H1 (cell line): ENCODE measurements at regions not wholly inside any gene's neighbourhood (a gene's known extent, or its start where the extent isn't known, plus 50 kb on each side); places are given as distances from the start of the nearest gene placed in this dataset.

Experiments
- CTCF ChIA-PET: fragments of 300-600 bp; sonication (Branson Sonifier 250); formaldehyde crosslinking; loops from one replicate; lab custom pipeline; 2021; ENCODE audit not compliant: partially characterized antibody; lab: Charles Lee
- POLR2A ChIA-PET: fragments of 300-600 bp; sonication (Branson Sonifier 250); formaldehyde crosslinking; loops from one replicate; lab custom pipeline; 2021; ENCODE audit warnings: inconsistent platforms; ENCODE audit not compliant: partially characterized antibody; lab: Charles Lee
- DNase-seq, 2 experiments: peaks; one replicate each; pipeline versions ENCODE4 v3.0.0 to v3.0.0-alpha.2; 2010 to 2022; ENCODE audit warnings: low spot score in 2 of 2, low read depth in 1 of 2, mixed read lengths in 1 of 2
- FAIRE-seq: peaks from 2 replicates; lab custom pipeline; 2011; peaks lifted over from hg19 to GRCh38; lab: Jason Lieb, UNC
- H2AFZ ChIP-seq: 2 replicates; pipeline ENCODE4 v1.8.1; 2012; ENCODE audit warnings: low read length, inconsistent platforms
- H2AK5ac ChIP-seq: 2 replicates; pipeline ENCODE4 v1.6.1; 2013; ENCODE audit warnings: low read depth, low read length
- H2BK120ac ChIP-seq: replicated peaks from 2 replicates; pipeline ENCODE3; 2013; ENCODE audit warnings: low read depth, low read length, inconsistent platforms
- H2BK12ac ChIP-seq: 2 replicates; pipeline ENCODE4 v1.6.1; 2013; ENCODE audit warnings: low read depth, low read length
- H2BK15ac ChIP-seq: 2 replicates; pipeline ENCODE4 v1.6.1; 2013; ENCODE audit warnings: low read length
- H2BK20ac ChIP-seq: 2 replicates; pipeline ENCODE4 v1.6.1; 2013; ENCODE audit warnings: low read length
- H2BK5ac ChIP-seq: 2 replicates; pipeline ENCODE4 v1.6.1; 2013; ENCODE audit warnings: low read depth, low read length
- H3K14ac ChIP-seq: 2 replicates; pipeline ENCODE4 v1.6.1; 2013; ENCODE audit warnings: inconsistent platforms; ENCODE audit not compliant: insufficient read length
- H3K18ac ChIP-seq: 2 replicates; pipeline ENCODE4 v1.6.1; 2013; ENCODE audit warnings: low read length; ENCODE audit errors: extremely low read depth
- H3K23ac ChIP-seq: 2 replicates; pipeline ENCODE4 v1.6.1; 2013; ENCODE audit warnings: inconsistent platforms; ENCODE audit not compliant: insufficient read length
- H3K23me2 ChIP-seq: 2 replicates; pipeline ENCODE4 v1.6.1; 2013; ENCODE audit warnings: low read depth, low read length
- H3K27ac ChIP-seq: 2 replicates; pipeline ENCODE4 v1.6.1; 2011; ENCODE audit warnings: low read depth, low read length, inconsistent platforms
- H3K27me3 ChIP-seq, 4 experiments: replicated peaks in 1 of 4; 1 replicate in 1 of 4; 2 replicates in 3 of 4; pipeline versions ENCODE4 v1.6.1 to v1.8.1; 2011 to 2013; ENCODE audit warnings: low read length in 3 of 4, mild to moderate bottlenecking in 3 of 4, inconsistent platforms in 2 of 4, mixed read lengths in 2 of 4, moderate library complexity in 1 of 4; ENCODE audit not compliant: control insufficient read depth in 3 of 4, insufficient read depth in 3 of 4; ENCODE audit errors: extremely low read depth in 1 of 4
- H3K36me3 ChIP-seq, 4 experiments: 2 replicates each; pipeline versions ENCODE4 v1.6.1 to v1.8.1; 2011 to 2013; ENCODE audit warnings: mild to moderate bottlenecking in 4 of 4, low read length in 3 of 4, moderate library complexity in 2 of 4, control low read depth in 1 of 4, inconsistent platforms in 1 of 4; ENCODE audit not compliant: insufficient read depth in 4 of 4, control insufficient read depth in 2 of 4
- H3K4ac ChIP-seq: replicated peaks from 2 replicates; pipeline ENCODE3; 2013; ENCODE audit warnings: low read length, low read depth, mixed read lengths, inconsistent platforms; ENCODE audit not compliant: insufficient read length
- H3K4me1 ChIP-seq, 4 experiments: replicated peaks in 1 of 4; 1 replicate in 1 of 4; 2 replicates in 3 of 4; pipeline versions ENCODE4 v1.6.1 to v1.8.1; 2011 to 2013; ENCODE audit warnings: low read length in 3 of 4, inconsistent platforms in 2 of 4, mixed read lengths in 1 of 4; ENCODE audit not compliant: insufficient read depth in 4 of 4, control insufficient read depth in 3 of 4
- H3K4me2 ChIP-seq, 2 experiments: 2 replicates each; pipeline versions ENCODE4 v1.6.1 to v1.8.1; 2011 to 2013; ENCODE audit warnings: low read depth in 2 of 2, low read length in 2 of 2, control low read depth in 1 of 2, inconsistent platforms in 1 of 2, mild to moderate bottlenecking in 1 of 2; ENCODE audit not compliant: insufficient read depth in 1 of 2
- H3K4me3 ChIP-seq, 4 experiments: fragments of 200-600, 300-600 bp in 1 of 4; sonication (generic), shearing (Covaris generic), sonication (Bioruptor Twin) in 1 of 4; 2 replicates each; pipeline versions ENCODE4 v1.5.1 to v1.8.1; 2011 to 2016; ENCODE audit warnings: low read length in 4 of 4, low read depth in 3 of 4, control low read depth in 2 of 4, inconsistent platforms in 2 of 4, mild to moderate bottlenecking in 2 of 4, mixed read lengths in 1 of 4, moderate library complexity in 1 of 4; ENCODE audit not compliant: insufficient read depth in 2 of 4; ENCODE audit errors: extremely low read depth in 1 of 4
- H3K56ac ChIP-seq: replicated peaks from 2 replicates; pipeline ENCODE3; 2013; ENCODE audit warnings: low read depth, mild to moderate bottlenecking, mixed read lengths, low read length, inconsistent platforms; ENCODE audit not compliant: insufficient read length
- H3K79me1 ChIP-seq: 2 replicates; pipeline ENCODE4 v1.6.1; 2013; ENCODE audit warnings: low read depth, low read length, control low read depth
- H3K79me2 ChIP-seq, 2 experiments: 2 replicates each; pipeline versions ENCODE4 v1.6.1 to v1.8.1; 2012 to 2013; ENCODE audit warnings: low read length in 2 of 2, mild to moderate bottlenecking in 2 of 2, inconsistent platforms in 1 of 2; ENCODE audit not compliant: insufficient read depth in 2 of 2, control insufficient read depth in 1 of 2
- H3K9ac ChIP-seq, 4 experiments: replicated peaks in 1 of 4; 1 replicate in 1 of 4; 2 replicates in 3 of 4; pipeline versions ENCODE4 v1.6.1 to v1.8.1; 2011 to 2013; ENCODE audit warnings: low read depth in 3 of 4, low read length in 3 of 4, control low read depth in 2 of 4, mild to moderate bottlenecking in 2 of 4, moderate library complexity in 2 of 4, inconsistent platforms in 1 of 4; ENCODE audit errors: extremely low read depth in 1 of 4
- H3K9me3 ChIP-seq, 2 experiments: 2 replicates each; pipeline versions ENCODE4 v1.6.1 to v1.8.1; 2012 to 2013; ENCODE audit warnings: mild to moderate bottlenecking in 2 of 2, moderate library complexity in 2 of 2, control low read depth in 1 of 2, inconsistent platforms in 1 of 2, low read depth in 1 of 2, low read length in 1 of 2, mixed read lengths in 1 of 2; ENCODE audit not compliant: insufficient read depth in 2 of 2
- H4K20me1 ChIP-seq, 2 experiments: replicated peaks in 1 of 2; 2 replicates each; pipeline versions ENCODE3 to v1.8.1; 2011 to 2013; ENCODE audit warnings: inconsistent platforms in 2 of 2, low read length in 2 of 2, mild to moderate bottlenecking in 1 of 2; ENCODE audit not compliant: insufficient read depth in 2 of 2, control insufficient read depth in 1 of 2
- H4K5ac ChIP-seq: 2 replicates; pipeline ENCODE4 v1.6.1; 2013; ENCODE audit warnings: low read length, low read depth, mixed read lengths, inconsistent platforms; ENCODE audit not compliant: insufficient read length
- H4K8ac ChIP-seq: 2 replicates; pipeline ENCODE4 v1.8.0; 2013; ENCODE audit warnings: mild to moderate bottlenecking, moderate library complexity, low read length, inconsistent platforms; ENCODE audit not compliant: insufficient read depth; ENCODE audit errors: extremely low read depth
- H4K91ac ChIP-seq: replicated peaks from 2 replicates; pipeline ENCODE3; 2013; ENCODE audit warnings: low read length, mixed read lengths, inconsistent platforms; ENCODE audit not compliant: insufficient read length
- TCF12 ChIP-seq: IDR thresholded peaks from 2 replicates; pipeline ENCODE4 v1.6.1; 2011; ENCODE audit warnings: low read depth, mild to moderate bottlenecking, low read length
- TF ChIP-seq, protein P1 (sequence below): fragments of 300-600 bp; sonication (generic); IDR thresholded peaks from 2 replicates; pipeline ENCODE4 v1.7.1; 2012; ENCODE audit warnings: low read length, moderate library complexity, mild to moderate bottlenecking, inconsistent platforms; ENCODE audit not compliant: insufficient replicate concordance

GRCh38 chr3:144875211-144875610 is 903.6 kb downstream of the DIPK2A start:
- Histone ChIP-seq H3K27me3 (no peaks in the 10 kb centered on the region), H3K9me3 (no peaks in the 10 kb centered on the region)
- POLR2A ChIA-PET: no interaction called here
- TF ChIP-seq, protein P1, sequence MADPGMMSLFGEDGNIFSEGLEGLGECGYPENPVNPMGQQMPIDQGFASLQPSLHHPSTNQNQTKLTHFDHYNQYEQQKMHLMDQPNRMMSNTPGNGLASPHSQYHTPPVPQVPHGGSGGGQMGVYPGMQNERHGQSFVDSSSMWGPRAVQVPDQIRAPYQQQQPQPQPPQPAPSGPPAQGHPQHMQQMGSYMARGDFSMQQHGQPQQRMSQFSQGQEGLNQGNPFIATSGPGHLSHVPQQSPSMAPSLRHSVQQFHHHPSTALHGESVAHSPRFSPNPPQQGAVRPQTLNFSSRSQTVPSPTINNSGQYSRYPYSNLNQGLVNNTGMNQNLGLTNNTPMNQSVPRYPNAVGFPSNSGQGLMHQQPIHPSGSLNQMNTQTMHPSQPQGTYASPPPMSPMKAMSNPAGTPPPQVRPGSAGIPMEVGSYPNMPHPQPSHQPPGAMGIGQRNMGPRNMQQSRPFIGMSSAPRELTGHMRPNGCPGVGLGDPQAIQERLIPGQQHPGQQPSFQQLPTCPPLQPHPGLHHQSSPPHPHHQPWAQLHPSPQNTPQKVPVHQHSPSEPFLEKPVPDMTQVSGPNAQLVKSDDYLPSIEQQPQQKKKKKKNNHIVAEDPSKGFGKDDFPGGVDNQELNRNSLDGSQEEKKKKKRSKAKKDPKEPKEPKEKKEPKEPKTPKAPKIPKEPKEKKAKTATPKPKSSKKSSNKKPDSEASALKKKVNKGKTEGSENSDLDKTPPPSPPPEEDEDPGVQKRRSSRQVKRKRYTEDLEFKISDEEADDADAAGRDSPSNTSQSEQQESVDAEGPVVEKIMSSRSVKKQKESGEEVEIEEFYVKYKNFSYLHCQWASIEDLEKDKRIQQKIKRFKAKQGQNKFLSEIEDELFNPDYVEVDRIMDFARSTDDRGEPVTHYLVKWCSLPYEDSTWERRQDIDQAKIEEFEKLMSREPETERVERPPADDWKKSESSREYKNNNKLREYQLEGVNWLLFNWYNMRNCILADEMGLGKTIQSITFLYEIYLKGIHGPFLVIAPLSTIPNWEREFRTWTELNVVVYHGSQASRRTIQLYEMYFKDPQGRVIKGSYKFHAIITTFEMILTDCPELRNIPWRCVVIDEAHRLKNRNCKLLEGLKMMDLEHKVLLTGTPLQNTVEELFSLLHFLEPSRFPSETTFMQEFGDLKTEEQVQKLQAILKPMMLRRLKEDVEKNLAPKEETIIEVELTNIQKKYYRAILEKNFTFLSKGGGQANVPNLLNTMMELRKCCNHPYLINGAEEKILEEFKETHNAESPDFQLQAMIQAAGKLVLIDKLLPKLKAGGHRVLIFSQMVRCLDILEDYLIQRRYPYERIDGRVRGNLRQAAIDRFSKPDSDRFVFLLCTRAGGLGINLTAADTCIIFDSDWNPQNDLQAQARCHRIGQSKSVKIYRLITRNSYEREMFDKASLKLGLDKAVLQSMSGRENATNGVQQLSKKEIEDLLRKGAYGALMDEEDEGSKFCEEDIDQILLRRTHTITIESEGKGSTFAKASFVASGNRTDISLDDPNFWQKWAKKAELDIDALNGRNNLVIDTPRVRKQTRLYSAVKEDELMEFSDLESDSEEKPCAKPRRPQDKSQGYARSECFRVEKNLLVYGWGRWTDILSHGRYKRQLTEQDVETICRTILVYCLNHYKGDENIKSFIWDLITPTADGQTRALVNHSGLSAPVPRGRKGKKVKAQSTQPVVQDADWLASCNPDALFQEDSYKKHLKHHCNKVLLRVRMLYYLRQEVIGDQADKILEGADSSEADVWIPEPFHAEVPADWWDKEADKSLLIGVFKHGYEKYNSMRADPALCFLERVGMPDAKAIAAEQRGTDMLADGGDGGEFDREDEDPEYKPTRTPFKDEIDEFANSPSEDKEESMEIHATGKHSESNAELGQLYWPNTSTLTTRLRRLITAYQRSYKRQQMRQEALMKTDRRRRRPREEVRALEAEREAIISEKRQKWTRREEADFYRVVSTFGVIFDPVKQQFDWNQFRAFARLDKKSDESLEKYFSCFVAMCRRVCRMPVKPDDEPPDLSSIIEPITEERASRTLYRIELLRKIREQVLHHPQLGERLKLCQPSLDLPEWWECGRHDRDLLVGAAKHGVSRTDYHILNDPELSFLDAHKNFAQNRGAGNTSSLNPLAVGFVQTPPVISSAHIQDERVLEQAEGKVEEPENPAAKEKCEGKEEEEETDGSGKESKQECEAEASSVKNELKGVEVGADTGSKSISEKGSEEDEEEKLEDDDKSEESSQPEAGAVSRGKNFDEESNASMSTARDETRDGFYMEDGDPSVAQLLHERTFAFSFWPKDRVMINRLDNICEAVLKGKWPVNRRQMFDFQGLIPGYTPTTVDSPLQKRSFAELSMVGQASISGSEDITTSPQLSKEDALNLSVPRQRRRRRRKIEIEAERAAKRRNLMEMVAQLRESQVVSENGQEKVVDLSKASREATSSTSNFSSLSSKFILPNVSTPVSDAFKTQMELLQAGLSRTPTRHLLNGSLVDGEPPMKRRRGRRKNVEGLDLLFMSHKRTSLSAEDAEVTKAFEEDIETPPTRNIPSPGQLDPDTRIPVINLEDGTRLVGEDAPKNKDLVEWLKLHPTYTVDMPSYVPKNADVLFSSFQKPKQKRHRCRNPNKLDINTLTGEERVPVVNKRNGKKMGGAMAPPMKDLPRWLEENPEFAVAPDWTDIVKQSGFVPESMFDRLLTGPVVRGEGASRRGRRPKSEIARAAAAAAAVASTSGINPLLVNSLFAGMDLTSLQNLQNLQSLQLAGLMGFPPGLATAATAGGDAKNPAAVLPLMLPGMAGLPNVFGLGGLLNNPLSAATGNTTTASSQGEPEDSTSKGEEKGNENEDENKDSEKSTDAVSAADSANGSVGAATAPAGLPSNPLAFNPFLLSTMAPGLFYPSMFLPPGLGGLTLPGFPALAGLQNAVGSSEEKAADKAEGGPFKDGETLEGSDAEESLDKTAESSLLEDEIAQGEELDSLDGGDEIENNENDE: no peak
- TF ChIP-seq TCF12: no peak

More at GRCh38 chr3:144875211-144875610, 903.6 kb downstream of the DIPK2A start:
- Histone ChIP-seq H2BK20ac (no peak overlapping the region), H3K4ac (no peak overlapping the region), H2BK120ac (no peak overlapping the region), H2AFZ (no peak overlapping the region), H2BK12ac (no peak overlapping the region), H2AK5ac (no peak overlapping the region), H3K4me3 (no peak overlapping the region), H2BK5ac (no peak overlapping the region), H3K4me2 (no peak overlapping the region), H4K5ac (no peak overlapping the region), H3K79me1 (no peaks in the 10 kb centered on the region), H3K14ac (no peak overlapping the region), H3K4me1 (no peaks in the 10 kb centered on the region), H3K9ac (no peak overlapping the region), H3K36me3 (no peaks in the 10 kb centered on the region), H3K18ac (no peak overlapping the region), H4K20me1 (no peaks in the 10 kb centered on the region), H3K56ac (no peak overlapping the region), H3K23ac (no peak overlapping the region), H3K23me2 (no peaks in the 10 kb centered on the region), H3K27ac (no peak overlapping the region), H4K91ac (no peak overlapping the region), H2BK15ac (no peak overlapping the region), H4K8ac (no peak overlapping the region), H3K79me2 (no peaks in the 10 kb centered on the region)
- DNase-seq (no peak), FAIRE-seq (no peak)
- CTCF ChIA-PET: no interaction called here
